ENCODE measurements at regions not wholly inside any gene's neighbourhood (a gene's known extent, or its start where the extent isn't known, plus 50 kb on each side); places are given as distances from the start of the nearest gene placed in this dataset.
"Not testable (repeated sequence)": the region's sequence is repeated elsewhere in the genome, so short reads cannot be mapped to it uniquely, and the experiment has no call there.

GRCh38 chr18:34942276-34942675 is 98.9 kb upstream of the MAPRE2 start:
- no peak for DNase-seq

- no peak for DNase-seq
Observed at GRCh38 chr18:34942975-34943374, 98.2 kb upstream of the MAPRE2 start.

- no peak for DNase-seq
Observed at GRCh38 chr18:34943587-34943986, 97.6 kb upstream of the MAPRE2 start.

GRCh38 chr18:34947711-34948125 is 93.5 kb upstream of the MAPRE2 start:
- DNase-seq, result no peak

- no peak for DNase-seq
Observed at GRCh38 chr18:34951625-34952379, 89.4 kb upstream of the MAPRE2 start.

GRCh38 chr18:34953212-34953611 is 88.0 kb upstream of the MAPRE2 start:
- no peak for DNase-seq

GRCh38 chr18:34955494-34955893 is 85.7 kb upstream of the MAPRE2 start:
- not testable (repeated sequence) for DNase-seq

- no peak for DNase-seq
Observed at GRCh38 chr18:34956663-34957062, 84.5 kb upstream of the MAPRE2 start.

- DNase-seq, result no peak
Observed at GRCh38 chr18:34957119-34957863, 83.9 kb upstream of the MAPRE2 start.

GRCh38 chr18:34957864-34958259 is 83.4 kb upstream of the MAPRE2 start:
- DNase-seq, result no peak

- no peak for DNase-seq
Observed at GRCh38 chr18:34959211-34959829, 81.9 kb upstream of the MAPRE2 start.

- no peak for DNase-seq
Observed at GRCh38 chr18:34959989-34960388, 81.2 kb upstream of the MAPRE2 start.

- DNase-seq, result no peak
Observed at GRCh38 chr18:34965108-34965507, 76.1 kb upstream of the MAPRE2 start.

GRCh38 chr18:34965566-34965965 is 75.6 kb upstream of the MAPRE2 start:
- DNase-seq, result no peak

GRCh38 chr18:34970106-34970505 is 71.1 kb upstream of the MAPRE2 start:
- no peak for DNase-seq

- no peak for DNase-seq
Observed at GRCh38 chr18:34971313-34971712, 69.9 kb upstream of the MAPRE2 start.

GRCh38 chr18:34972765-34973414 is 68.3 kb upstream of the MAPRE2 start:
- no peak for DNase-seq

- DNase-seq, result no peak
Observed at GRCh38 chr18:34976123-34976522, 65.1 kb upstream of the MAPRE2 start.

- DNase-seq, result no peak
Observed at GRCh38 chr18:34976534-34976898, 64.7 kb upstream of the MAPRE2 start.

- DNase-seq, result peak; percentile 21 to 70 (median 50)
Observed at GRCh38 chr18:34976899-34977837, 64.0 kb upstream of the MAPRE2 start.

GRCh38 chr18:34977838-34978532 is 63.2 kb upstream of the MAPRE2 start:
- peak; percentile 1 to 28 (median 16) for DNase-seq

GRCh38 chr18:34978533-34978893 is 62.7 kb upstream of the MAPRE2 start:
- no peak for DNase-seq

Data from activated naive CD4-positive, alpha-beta T cell (primary cell).